Activated T-cell treated with anti-CD3 and anti-CD28 coated beads, Interleukin-2, amount 50 U/mL, for 72 hours (primary cell): ENCODE measurements at regions not wholly inside any gene's neighbourhood (a gene's known extent, or its start where the extent isn't known, plus 50 kb on each side); places are given as distances from the start of the nearest gene placed in this dataset.

ENCODE experiments used
- ATAC-seq, 2 donors: fragments of 150-1000 bp; cut with Tn5 transposase; replicated peaks in 1 of 2; 2 replicates each; pipeline ENCODE4 v1.10.0; 2021; ENCODE audit warnings: moderate library complexity in 2 of 2, mild to moderate bottlenecking in 1 of 2
- DNase-seq, 2 donors: peaks; one replicate each; pipeline ENCODE4 v3.0.0; 2021 to 2022; ENCODE audit warnings: mixed read lengths in 1 of 2
- H3K27ac Mint-ChIP-seq: one replicate; pipeline ENCODE4 v1.8.0; 2022; ENCODE audit warnings: mild to moderate bottlenecking, moderate library complexity, mixed read lengths
- H3K27me3 Mint-ChIP-seq: one replicate; pipeline ENCODE4 v1.8.0; 2022; ENCODE audit warnings: low read depth, mixed read lengths
- H3K36me3 Mint-ChIP-seq, 2 donors: one replicate each; pipeline ENCODE4 v1.8.0; 2022; ENCODE audit warnings: mixed read lengths in 2 of 2, mild to moderate bottlenecking in 1 of 2; ENCODE audit not compliant: insufficient read depth in 2 of 2
- H3K4me1 Mint-ChIP-seq: one replicate; pipeline ENCODE4 v1.8.0; 2022; ENCODE audit warnings: low read depth, mixed read lengths
- H3K4me3 Mint-ChIP-seq, 2 donors: one replicate each; pipeline ENCODE4 v1.8.0; 2022; ENCODE audit warnings: mild to moderate bottlenecking in 2 of 2, mixed read lengths in 2 of 2, moderate library complexity in 2 of 2
- H3K9me3 Mint-ChIP-seq, 2 donors: one replicate each; pipeline ENCODE4 v1.8.0; 2022; ENCODE audit warnings: mixed read lengths in 2 of 2

- no peak for ATAC-seq
- Mint-ChIP-seq H3K4me3 (no peak overlapping the region), H3K27me3 (peaks cover 27% of the 10 kb centered on the region), H3K27ac (no peak overlapping the region), H3K4me1 (no peaks in the 10 kb centered on the region), H3K36me3 (no peaks in the 10 kb centered on the region), H3K9me3 (peaks cover 4 to 8% of the 10 kb centered on the region in 2 donors)
- DNase-seq, result no peak
Measured at GRCh38 chr10:130637089-130637676, 501.0 kb downstream of the GLRX3 start.

GRCh38 chr10:130638991-130639390 lies 502.8 kb downstream of the GLRX3 start:
- peaks cover 4 to 8% of the 10 kb centered on the region in 2 donors for H3K9me3 Mint-ChIP-seq
- peaks cover 24% of the 10 kb centered on the region for H3K27me3 Mint-ChIP-seq
- H3K36me3 Mint-ChIP-seq, result peaks cover 0 to 2% of the 10 kb centered on the region in 2 donors
- DNase-seq (no peak), ATAC-seq (no peak)
- no peak overlapping the region for H3K4me3 Mint-ChIP-seq
- H3K27ac Mint-ChIP-seq, result no peak overlapping the region
- H3K4me1 Mint-ChIP-seq, result no peaks in the 10 kb centered on the region

- H3K27me3 Mint-ChIP-seq, result no peaks in the 10 kb centered on the region
- H3K9me3 Mint-ChIP-seq, result peaks cover 0 to 4% of the 10 kb centered on the region in 2 donors
- H3K4me1 Mint-ChIP-seq, result no peaks in the 10 kb centered on the region
- H3K4me3 Mint-ChIP-seq, result no peak overlapping the region
- DNase-seq, result no peak
- peaks cover 0 to 2% of the 10 kb centered on the region in 2 donors for H3K36me3 Mint-ChIP-seq
- no peak overlapping the region for H3K27ac Mint-ChIP-seq
- ATAC-seq, result no peak
Measured at GRCh38 chr10:130642926-130643325, 506.7 kb downstream of the GLRX3 start.

GRCh38 chr10:130647341-130647740 lies 511.1 kb downstream of the GLRX3 start:
- H3K4me3 Mint-ChIP-seq, result no peak overlapping the region
- H3K27ac Mint-ChIP-seq, result no peak overlapping the region
- H3K9me3 Mint-ChIP-seq, result peaks cover 0 to 4% of the 10 kb centered on the region in 2 donors
- H3K4me1 Mint-ChIP-seq, result no peaks in the 10 kb centered on the region
- H3K36me3 Mint-ChIP-seq, result peaks cover 0 to 2% of the 10 kb centered on the region in 2 donors
- DNase-seq, result no peak
- ATAC-seq, result no peak
- no peaks in the 10 kb centered on the region for H3K27me3 Mint-ChIP-seq

GRCh38 chr10:130648807-130649206 lies 512.6 kb downstream of the GLRX3 start:
- H3K27me3 Mint-ChIP-seq, result no peaks in the 10 kb centered on the region
- H3K4me3 Mint-ChIP-seq, result no peak overlapping the region
- peaks cover 0 to 6% of the 10 kb centered on the region in 2 donors for H3K9me3 Mint-ChIP-seq
- no peaks in the 10 kb centered on the region for H3K4me1 Mint-ChIP-seq
- H3K36me3 Mint-ChIP-seq, result no peaks in the 10 kb centered on the region
- DNase-seq (no peak), ATAC-seq (no peak)
- no peak overlapping the region for H3K27ac Mint-ChIP-seq

- Mint-ChIP-seq H3K4me3 (no peak overlapping the region), H3K36me3 (no peaks in the 10 kb centered on the region), H3K4me1 (no peaks in the 10 kb centered on the region), H3K27me3 (no peaks in the 10 kb centered on the region), H3K27ac (no peak overlapping the region), H3K9me3 (peaks cover 0 to 6% of the 10 kb centered on the region in 2 donors)
- DNase-seq (no peak), ATAC-seq (no peak)
Measured at GRCh38 chr10:130652544-130652943, 516.4 kb downstream of the GLRX3 start.

GRCh38 chr10:130652964-130653578 lies 516.9 kb downstream of the GLRX3 start:
- ATAC-seq (no peak), DNase-seq (no peak)
- Mint-ChIP-seq H3K27ac (no peak overlapping the region), H3K4me3 (no peak overlapping the region), H3K4me1 (no peaks in the 10 kb centered on the region), H3K9me3 (peaks cover 0 to 6% of the 10 kb centered on the region in 2 donors), H3K27me3 (no peaks in the 10 kb centered on the region), H3K36me3 (no peaks in the 10 kb centered on the region)

- no peaks in the 10 kb centered on the region for H3K4me1 Mint-ChIP-seq
- H3K27me3 Mint-ChIP-seq, result no peaks in the 10 kb centered on the region
- H3K9me3 Mint-ChIP-seq, result peaks cover 0 to 2% of the 10 kb centered on the region in 2 donors
- no peak for DNase-seq
- H3K4me3 Mint-ChIP-seq, result no peak overlapping the region
- ATAC-seq, result no peak
- no peaks in the 10 kb centered on the region for H3K36me3 Mint-ChIP-seq
- H3K27ac Mint-ChIP-seq, result no peak overlapping the region
Measured at GRCh38 chr10:130654726-130655125, 518.5 kb downstream of the GLRX3 start.

GRCh38 chr10:130655313-130656186 lies 519.4 kb downstream of the GLRX3 start:
- H3K9me3 Mint-ChIP-seq, result peaks cover 0 to 2% of the 10 kb centered on the region in 2 donors
- DNase-seq, result no peak
- H3K36me3 Mint-ChIP-seq, result no peaks in the 10 kb centered on the region

GRCh38 chr10:130656187-130656575 lies 520.0 kb downstream of the GLRX3 start:
- H3K9me3 Mint-ChIP-seq, result peaks cover 0 to 2% of the 10 kb centered on the region in 2 donors
- H3K4me1 Mint-ChIP-seq, result no peaks in the 10 kb centered on the region
- ATAC-seq (no peak), DNase-seq (no peak)
- H3K27ac Mint-ChIP-seq, result no peak overlapping the region
- no peak overlapping the region for H3K4me3 Mint-ChIP-seq
- no peaks in the 10 kb centered on the region for H3K36me3 Mint-ChIP-seq
- no peaks in the 10 kb centered on the region for H3K27me3 Mint-ChIP-seq

More at GRCh38 chr10:130655313-130656186, 519.4 kb downstream of the GLRX3 start:
- Mint-ChIP-seq H3K4me1 (no peaks in the 10 kb centered on the region), H3K27me3 (no peaks in the 10 kb centered on the region), H3K4me3 (no peak overlapping the region), H3K27ac (no peak overlapping the region)
- no peak for ATAC-seq

GRCh38 chr10:130656582-130657133 lies 520.5 kb downstream of the GLRX3 start:
- no peak for DNase-seq
- H3K27me3 Mint-ChIP-seq, result no peaks in the 10 kb centered on the region
- ATAC-seq, result no peak
- H3K4me1 Mint-ChIP-seq, result no peaks in the 10 kb centered on the region
- H3K27ac Mint-ChIP-seq, result no peak overlapping the region
- H3K9me3 Mint-ChIP-seq, result peaks cover 0 to 2% of the 10 kb centered on the region in 2 donors
- no peaks in the 10 kb centered on the region for H3K36me3 Mint-ChIP-seq
- no peak overlapping the region for H3K4me3 Mint-ChIP-seq

- no peaks in the 10 kb centered on the region for H3K36me3 Mint-ChIP-seq
- H3K9me3 Mint-ChIP-seq, result no peaks in the 10 kb centered on the region
- H3K27me3 Mint-ChIP-seq, result no peaks in the 10 kb centered on the region
- no peaks in the 10 kb centered on the region for H3K4me1 Mint-ChIP-seq
- no peak for DNase-seq
- no peak overlapping the region for H3K4me3 Mint-ChIP-seq
- no peak for ATAC-seq
- H3K27ac Mint-ChIP-seq, result no peak overlapping the region
Measured at GRCh38 chr10:130658687-130659290, 522.6 kb downstream of the GLRX3 start.

GRCh38 chr10:130659528-130659927 lies 523.3 kb downstream of the GLRX3 start:
- H3K4me1 Mint-ChIP-seq, result no peaks in the 10 kb centered on the region
- H3K9me3 Mint-ChIP-seq, result no peaks in the 10 kb centered on the region
- no peak overlapping the region for H3K4me3 Mint-ChIP-seq
- H3K36me3 Mint-ChIP-seq, result no peaks in the 10 kb centered on the region
- H3K27me3 Mint-ChIP-seq, result no peaks in the 10 kb centered on the region
- DNase-seq, result no peak
- ATAC-seq, result no peak
- no peak overlapping the region for H3K27ac Mint-ChIP-seq
